ENCODE measurements at regions not wholly inside any gene's neighbourhood (a gene's known extent, or its start where the extent isn't known, plus 50 kb on each side); places are given as distances from the start of the nearest gene placed in this dataset.
"Not testable (repeated sequence)": the region's sequence is repeated elsewhere in the genome, so short reads cannot be mapped to it uniquely, and the experiment has no call there.

DNA sequence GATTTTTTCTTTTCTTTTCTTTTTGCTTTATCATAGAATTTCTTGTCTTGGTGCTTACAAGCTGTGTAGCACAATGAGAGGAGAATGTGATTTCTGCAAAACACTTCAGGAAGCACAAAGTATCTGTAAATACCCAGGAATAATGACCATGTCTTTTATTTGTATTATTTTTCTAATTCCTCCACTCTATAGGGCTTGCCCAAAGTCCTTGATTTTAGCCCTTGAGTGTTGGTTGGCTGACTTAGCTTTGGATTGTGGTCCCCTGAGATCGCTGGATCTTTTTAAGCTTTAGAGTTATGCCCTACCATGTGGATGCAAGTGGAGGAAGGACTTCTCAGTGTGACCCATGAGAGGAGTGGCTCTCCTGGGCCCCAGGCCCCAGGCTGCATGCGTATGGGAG is 52.2 kb downstream of the HOXC4 start:
- H3K27ac ChIP-seq; DNase-seq (ENCODE audit: low spot score in 2 of 2); H3K27me3 ChIP-seq; intact Hi-C loops (cut with DNase I); H3K9me3 ChIP-seq; H3K36me3 ChIP-seq; H3K4me1 ChIP-seq; H3K4me3 ChIP-seq: not testable (repeated sequence)

DNA sequence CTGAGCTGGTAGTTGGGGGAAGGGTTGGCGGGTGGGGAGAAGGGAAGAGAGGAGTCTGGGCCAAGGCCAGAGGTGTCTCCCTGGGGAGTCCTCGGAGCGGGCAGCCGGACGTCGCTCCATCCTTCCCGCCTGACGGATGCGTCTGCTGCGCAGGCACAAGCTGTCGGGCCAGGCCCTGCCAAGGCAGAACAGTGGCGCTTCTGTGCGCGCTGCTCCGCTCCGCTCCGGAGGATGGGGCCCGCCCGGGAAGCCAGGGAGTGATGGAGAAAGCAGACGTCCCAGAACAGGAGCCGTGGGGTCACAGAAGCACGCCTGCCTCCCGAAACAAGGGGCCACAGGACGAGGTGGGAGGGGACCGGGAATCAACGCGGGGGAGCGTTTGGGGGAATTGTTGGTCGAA is 52.6 kb downstream of the HOXC4 start:
- H3K27me3 ChIP-seq; H3K4me3 ChIP-seq; H3K36me3 ChIP-seq; H3K4me1 ChIP-seq; DNase-seq (ENCODE audit: low spot score in 2 of 2); intact Hi-C loops (cut with DNase I); H3K9me3 ChIP-seq; H3K27ac ChIP-seq: not testable (repeated sequence)

DNA sequence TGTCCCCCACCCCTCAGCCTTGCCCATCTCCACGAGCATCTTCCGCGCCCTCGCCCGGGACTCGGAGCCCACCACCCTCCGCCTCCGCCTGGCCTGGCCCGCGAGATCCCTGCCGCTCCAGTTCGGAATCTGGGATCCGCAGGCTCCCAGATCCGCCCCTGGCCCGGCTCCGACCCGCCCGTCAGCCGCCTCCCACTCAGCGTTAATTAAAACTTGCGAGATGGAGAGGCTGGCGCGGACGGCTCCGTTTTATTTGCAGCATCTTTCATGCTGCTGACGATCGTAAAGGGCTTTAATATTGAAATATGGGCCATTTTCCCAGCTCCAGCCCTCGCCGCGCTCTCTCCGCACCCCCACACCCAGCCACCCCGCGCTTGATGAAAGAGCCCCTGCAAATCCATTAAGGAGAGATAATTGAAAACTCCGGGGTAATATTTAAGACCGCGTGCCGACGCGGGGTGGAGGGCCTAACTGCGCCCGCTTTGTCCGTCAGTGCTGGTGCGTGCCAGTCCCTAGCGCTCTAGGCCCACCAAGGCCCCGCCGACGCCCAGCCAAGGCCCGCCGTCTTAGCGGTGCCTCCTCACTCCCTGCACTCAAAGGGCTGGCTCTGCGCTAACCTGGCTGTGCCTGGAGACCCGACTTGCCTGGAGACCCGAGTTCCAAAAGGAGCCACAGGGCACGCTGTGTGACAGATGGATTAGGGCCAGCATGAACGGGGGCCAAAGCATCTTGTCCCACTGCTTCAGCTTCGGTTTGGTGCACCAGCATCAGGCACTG is 53.4 kb downstream of the HOXC4 start:
- H3K27ac ChIP-seq; intact Hi-C loops (cut with DNase I); H3K4me3 ChIP-seq; H3K4me1 ChIP-seq; H3K36me3 ChIP-seq; H3K9me3 ChIP-seq; DNase-seq (ENCODE audit: low spot score in 2 of 2); H3K27me3 ChIP-seq: not testable (repeated sequence)

DNA sequence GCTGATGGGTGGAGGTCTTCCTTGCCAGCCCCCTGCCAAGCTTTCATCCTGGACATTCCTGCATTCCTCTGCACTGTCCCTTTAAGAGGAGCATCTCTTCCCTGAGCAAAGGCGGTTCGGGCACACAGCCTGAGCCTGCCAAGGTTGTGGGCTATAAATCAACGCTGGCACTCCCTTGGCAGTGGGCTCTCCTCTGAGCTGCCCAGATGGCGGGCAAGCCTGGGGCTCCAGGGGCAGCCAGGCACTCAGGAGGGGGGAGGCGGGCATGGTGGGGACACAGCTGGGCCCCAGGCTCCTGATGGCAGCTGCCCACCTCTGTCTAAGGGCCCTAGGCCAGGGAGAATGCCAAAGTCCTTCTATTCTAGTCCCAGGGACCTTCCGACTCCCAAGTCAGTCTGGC is 58.7 kb downstream of the HOXC4 start:
- H3K27ac ChIP-seq; H3K4me3 ChIP-seq; intact Hi-C loops (cut with DNase I); H3K27me3 ChIP-seq; DNase-seq (ENCODE audit: low spot score in 2 of 2); H3K36me3 ChIP-seq; H3K4me1 ChIP-seq; H3K9me3 ChIP-seq: not testable (repeated sequence)

DNA sequence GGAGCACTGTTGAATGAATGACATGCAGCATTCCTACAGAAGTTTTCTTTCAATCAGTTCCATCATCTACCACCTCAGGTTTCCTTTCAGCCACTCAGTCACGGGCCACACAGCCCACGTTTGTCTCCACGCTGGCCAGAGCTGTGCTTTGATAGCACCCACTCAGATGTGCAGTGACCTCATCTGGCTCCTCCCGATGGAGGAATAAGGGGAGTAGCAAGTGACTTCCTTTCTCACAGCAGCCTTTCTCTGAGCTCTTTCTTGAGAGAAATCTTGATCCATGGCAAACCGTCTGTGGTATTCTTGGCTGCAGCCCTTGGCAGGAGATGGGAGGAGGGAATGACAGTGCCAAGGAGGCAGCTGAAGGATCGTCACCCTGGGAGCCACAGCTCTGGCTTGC is 62.4 kb downstream of the HOXC4 start:
- H3K27ac ChIP-seq: peak overlapping the region in 1 of 2 donors; percentile 42
- H3K9me3 ChIP-seq; H3K4me1 ChIP-seq; H3K36me3 ChIP-seq; DNase-seq (ENCODE audit: low spot score in 2 of 2); intact Hi-C loops (cut with DNase I); H3K27me3 ChIP-seq; H3K4me3 ChIP-seq: not testable (repeated sequence)

DNA sequence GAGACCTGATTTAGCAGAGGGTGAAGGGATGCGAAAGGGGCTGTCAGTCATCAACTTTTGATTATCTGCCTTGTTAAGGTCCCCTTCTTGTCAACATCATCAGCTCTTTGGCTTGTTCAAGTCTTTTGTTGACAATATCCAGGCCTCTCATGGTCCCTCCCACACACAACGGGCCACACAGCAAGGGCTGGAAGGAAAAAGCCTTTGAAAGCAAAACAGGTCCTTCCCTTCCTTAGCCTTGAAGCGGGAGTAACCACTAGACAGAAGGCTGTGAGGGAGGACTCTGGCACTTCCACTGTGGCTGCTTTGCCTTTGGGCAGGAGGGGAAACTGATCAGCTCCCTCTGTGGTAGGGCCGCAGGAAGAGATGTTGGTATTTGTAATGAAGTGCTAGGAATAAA is 63.8 kb downstream of the HOXC4 start:
- DNase-seq (ENCODE audit: low spot score in 2 of 2); H3K27ac ChIP-seq; H3K4me3 ChIP-seq; H3K4me1 ChIP-seq; H3K9me3 ChIP-seq; H3K36me3 ChIP-seq; H3K27me3 ChIP-seq; intact Hi-C loops (cut with DNase I): not testable (repeated sequence)

DNA sequence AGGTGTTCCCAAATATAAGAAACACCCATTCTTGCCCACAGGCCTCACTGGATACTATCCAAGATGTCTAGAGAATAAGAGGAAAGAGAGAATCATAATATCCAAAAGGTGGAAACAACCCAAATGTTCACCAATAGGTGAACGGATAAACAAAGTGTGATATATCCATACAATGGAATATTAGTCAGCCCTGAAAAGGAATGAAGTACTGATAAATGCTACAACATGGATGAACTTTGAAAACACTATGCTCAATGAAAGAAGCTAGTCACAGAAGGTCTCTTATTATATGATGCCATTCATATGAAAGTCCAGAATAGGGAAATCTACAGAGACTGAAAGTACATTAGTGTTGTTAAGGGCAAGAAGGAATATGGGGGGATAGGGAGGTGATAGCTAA is 65.4 kb downstream of the HOXC4 start:
- DNase-seq (ENCODE audit: low spot score in 2 of 2); H3K27me3 ChIP-seq; H3K36me3 ChIP-seq; H3K4me3 ChIP-seq; H3K4me1 ChIP-seq; H3K9me3 ChIP-seq; intact Hi-C loops (cut with DNase I); H3K27ac ChIP-seq: not testable (repeated sequence)

DNA sequence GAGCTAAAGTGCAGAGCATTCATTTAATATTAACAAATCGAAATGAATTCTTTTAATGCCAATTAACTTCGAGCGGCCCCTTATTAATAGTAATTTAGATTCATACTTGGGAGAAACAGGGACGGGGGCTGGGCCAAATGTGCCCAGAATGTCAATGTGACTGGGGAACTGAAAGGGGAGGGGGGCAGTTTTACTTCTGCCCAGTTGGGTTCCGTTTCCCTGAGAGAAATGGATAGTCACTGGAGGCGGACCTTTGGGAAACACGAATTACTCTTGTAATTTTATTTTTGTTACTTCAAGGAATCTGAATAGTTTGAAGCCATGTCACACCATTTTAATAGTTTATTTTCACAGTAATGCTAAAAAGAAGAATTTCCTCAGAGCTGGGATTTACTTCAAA is 64.8 kb downstream of the SMUG1 start:
- H3K9me3 ChIP-seq; H3K4me3 ChIP-seq; H3K36me3 ChIP-seq; intact Hi-C loops (cut with DNase I); H3K4me1 ChIP-seq; H3K27me3 ChIP-seq; DNase-seq (ENCODE audit: low spot score in 2 of 2): not testable (repeated sequence)
- H3K27ac ChIP-seq: peak overlapping the region; percentile 62 to 70

DNA sequence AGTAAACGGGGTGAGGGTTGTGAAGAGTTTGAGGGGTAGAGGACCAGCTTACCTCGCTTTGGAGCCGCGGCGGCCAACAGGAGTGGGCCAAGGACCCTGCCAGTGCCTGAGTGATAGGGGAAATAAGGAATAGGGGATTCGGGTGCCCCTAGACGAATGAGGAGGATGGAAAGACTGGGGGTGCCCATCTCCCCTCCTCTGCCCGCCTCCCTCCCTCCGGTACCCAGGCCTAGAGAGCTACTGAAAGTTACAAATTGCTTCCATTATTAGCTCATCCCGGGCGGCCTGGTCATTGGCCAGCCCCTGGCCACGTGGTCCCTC is 63.1 kb downstream of the SMUG1 start:
- peak overlapping the region; percentile 83 to 94 for H3K4me3 ChIP-seq
- not testable (repeated sequence) for H3K36me3 ChIP-seq; H3K9me3 ChIP-seq; H3K27me3 ChIP-seq; DNase-seq (ENCODE audit: low spot score in 2 of 2); H3K4me1 ChIP-seq
- H3K27ac ChIP-seq: peak overlapping the region; percentile 71 to 92
- intact Hi-C loops (cut with DNase I): loop anchor here (2.0 to 5.0 kb wide), 3 partner anchors 15 to 108 kb away; partner anchors contain the start of gene SMUG1

DNA sequence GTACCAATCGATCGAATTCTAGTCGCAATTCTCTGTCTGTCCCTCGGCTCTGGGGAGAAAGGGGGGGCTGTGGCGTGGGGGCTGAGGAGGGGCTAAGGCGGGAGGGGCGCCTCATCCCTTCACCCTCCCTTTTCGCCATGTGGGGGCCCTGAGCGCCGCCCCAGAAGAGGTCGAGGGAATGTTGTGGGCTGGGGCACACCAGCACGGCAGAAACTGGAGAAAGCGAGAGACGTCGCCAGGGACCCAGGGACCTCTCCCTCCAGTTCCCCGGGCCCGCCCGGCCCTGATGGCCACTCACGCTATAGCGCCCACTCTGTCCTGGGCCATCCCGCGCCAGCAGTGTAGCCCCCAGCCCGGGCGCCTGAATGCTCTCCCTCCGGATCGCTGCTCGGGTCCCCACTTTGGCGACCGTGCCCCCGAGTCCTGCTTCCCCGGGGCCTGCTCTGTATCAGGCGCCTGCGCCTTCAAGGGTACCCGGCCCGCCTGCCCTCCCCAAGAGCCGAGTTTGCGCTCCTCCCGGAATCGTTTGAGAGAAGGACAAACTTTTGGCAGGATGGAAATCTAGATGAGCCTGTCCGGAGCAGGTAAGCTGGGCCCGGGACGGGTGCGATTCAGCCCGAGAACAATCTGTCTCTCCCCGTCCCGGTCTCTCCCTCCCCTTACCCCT is 62.6 kb downstream of the SMUG1 start:
- intact Hi-C loops (cut with DNase I): loop anchor here (2.0 to 5.0 kb wide), 3 partner anchors 15 to 109 kb away; partner anchors contain the start of gene SMUG1
- Histone ChIP-seq H3K27ac (peak overlapping the region; percentile 71 to 92), H3K4me3 (peak overlapping the region; percentile 83 to 94), H3K4me1 (peaks cover 8 to 10% of the 10 kb centered on the region in 2 donors), H3K36me3 (no peaks in the 10 kb centered on the region), H3K27me3 (no peaks in the 10 kb centered on the region), H3K9me3 (no peaks in the 10 kb centered on the region)
- peak in 1 of 2 donors; percentile 85 for DNase-seq (ENCODE audit: low spot score in 2 of 2)
- TF ChIP-seq, protein P1, sequence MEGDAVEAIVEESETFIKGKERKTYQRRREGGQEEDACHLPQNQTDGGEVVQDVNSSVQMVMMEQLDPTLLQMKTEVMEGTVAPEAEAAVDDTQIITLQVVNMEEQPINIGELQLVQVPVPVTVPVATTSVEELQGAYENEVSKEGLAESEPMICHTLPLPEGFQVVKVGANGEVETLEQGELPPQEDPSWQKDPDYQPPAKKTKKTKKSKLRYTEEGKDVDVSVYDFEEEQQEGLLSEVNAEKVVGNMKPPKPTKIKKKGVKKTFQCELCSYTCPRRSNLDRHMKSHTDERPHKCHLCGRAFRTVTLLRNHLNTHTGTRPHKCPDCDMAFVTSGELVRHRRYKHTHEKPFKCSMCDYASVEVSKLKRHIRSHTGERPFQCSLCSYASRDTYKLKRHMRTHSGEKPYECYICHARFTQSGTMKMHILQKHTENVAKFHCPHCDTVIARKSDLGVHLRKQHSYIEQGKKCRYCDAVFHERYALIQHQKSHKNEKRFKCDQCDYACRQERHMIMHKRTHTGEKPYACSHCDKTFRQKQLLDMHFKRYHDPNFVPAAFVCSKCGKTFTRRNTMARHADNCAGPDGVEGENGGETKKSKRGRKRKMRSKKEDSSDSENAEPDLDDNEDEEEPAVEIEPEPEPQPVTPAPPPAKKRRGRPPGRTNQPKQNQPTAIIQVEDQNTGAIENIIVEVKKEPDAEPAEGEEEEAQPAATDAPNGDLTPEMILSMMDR (IDR thresholded peaks at IDR 0.05): no peak

Measured in ascending aorta (tissue), 2 donors.